K562 (cell line): ENCODE measurements at regions not wholly inside any gene's neighbourhood (a gene's known extent, or its start where the extent isn't known, plus 50 kb on each side); places are given as distances from the start of the nearest gene placed in this dataset.

Experiments used
- ATAC-seq: fragments of 200-7000 bp; cut with Tn5 transposase; 3 replicates; pipeline ENCODE4 v1.9.1; 2020; ENCODE audit warnings: moderate library complexity
- BruUV-seq: library from RNA; stranded (reverse); fragments of 400-500 nt; replicated peaks from 2 replicates; lab custom pipeline; 2021; lab: Mats Ljungman, UMichigan
- CTCF ChIA-PET: fragments of 300-600 bp; formaldehyde crosslinking; extraction: SDS; loops from one replicate; lab custom pipeline; 2021; ENCODE audit warnings: low intra/inter-chr PET ratio; lab: Yijun Ruan, JAX
- POLR2A ChIA-PET: fragments of 300-600, 350-650 bp; sonication (Branson Sonifier 250); formaldehyde crosslinking; extraction: SDS; loops from one replicate; lab custom pipeline; 2021; ENCODE audit warnings: antibody characterized with exemption, inconsistent platforms; lab: Yijun Ruan, JAX
- DNase-seq, 4 experiments: peaks; one replicate each; pipeline versions ENCODE4 v3.0.0 to v3.0.0-alpha.2; 2011 to 2018; ENCODE audit warnings: low spot score in 3 of 4, mixed read lengths in 3 of 4; ENCODE audit errors: extremely low read depth in 1 of 4
- FAIRE-seq: peaks from 2 replicates; lab custom pipeline; 2011; peaks lifted over from hg19 to GRCh38; lab: Jason Lieb, UNC
- H2AFZ ChIP-seq: 2 replicates; pipeline ENCODE4 v1.6.0; 2011; ENCODE audit warnings: low read depth, low read length, control low read depth, inconsistent platforms
- H3K27ac ChIP-seq: fragments of 200-600 bp; 3 replicates; pipeline ENCODE4 v1.8.0; 2011; ENCODE audit warnings: low read depth, mild to moderate bottlenecking, control low read depth, inconsistent platforms, low read length, moderate library complexity, mixed read lengths; ENCODE audit errors: extremely low read depth
- H3K27me3 ChIP-seq, 2 experiments: fragments of 300-600 bp in 1 of 2; 2 replicates in 1 of 2; 3 replicates in 1 of 2; pipeline versions ENCODE4 v1.6.0 to v1.8.0; 2011; ENCODE audit warnings: inconsistent platforms in 2 of 2, low read length in 2 of 2, mild to moderate bottlenecking in 1 of 2, mixed read lengths in 1 of 2, moderate library complexity in 1 of 2; ENCODE audit not compliant: control insufficient read depth in 2 of 2, insufficient read depth in 2 of 2
- H3K36me3 ChIP-seq: fragments of 300-600 bp; 3 replicates; pipeline ENCODE4 v1.8.0; 2011; ENCODE audit warnings: mild to moderate bottlenecking, low read length, inconsistent platforms; ENCODE audit not compliant: control insufficient read depth, insufficient read depth
- H3K4me1 ChIP-seq, 2 experiments: fragments of 200-600 bp in 1 of 2; replicated peaks in 1 of 2; 2 replicates in 1 of 2; 3 replicates in 1 of 2; pipeline versions ENCODE4 v1.5.1 to v1.8.0; 2011; ENCODE audit warnings: inconsistent platforms in 2 of 2, low read length in 2 of 2, mild to moderate bottlenecking in 1 of 2, mixed read lengths in 1 of 2, moderate library complexity in 1 of 2; ENCODE audit not compliant: control insufficient read depth in 2 of 2, insufficient read depth in 2 of 2
- H3K4me2 ChIP-seq: 2 replicates; pipeline ENCODE4 v1.6.1; 2011; ENCODE audit warnings: low read length, control low read depth, inconsistent platforms, mixed read lengths; ENCODE audit not compliant: insufficient read depth
- H3K4me3 ChIP-seq: fragments of 200-600 bp; sonication (generic), shearing (Covaris generic); 2 replicates; pipeline ENCODE4 v1.5.1; 2016; ENCODE audit warnings: control low read depth, inconsistent platforms
- H3K79me2 ChIP-seq: fragments of 200-600 bp; 3 replicates; pipeline ENCODE4 v1.8.0; 2011; ENCODE audit warnings: low read length, inconsistent platforms; ENCODE audit not compliant: control insufficient read depth, insufficient read depth
- H3K9ac ChIP-seq, 2 experiments: 2 replicates each; pipeline versions ENCODE4 v1.6.0 to v1.6.1; 2011; ENCODE audit warnings: low read depth in 2 of 2, low read length in 2 of 2, control low read depth in 1 of 2, inconsistent platforms in 1 of 2, mild to moderate bottlenecking in 1 of 2, mixed read lengths in 1 of 2; ENCODE audit not compliant: insufficient read depth in 1 of 2
- H3K9me1 ChIP-seq: one replicate; pipeline ENCODE4 v1.6.0; 2011; ENCODE audit warnings: inconsistent platforms, mild to moderate bottlenecking, low read length, moderate library complexity; ENCODE audit not compliant: control insufficient read depth, insufficient read depth
- H3K9me3 ChIP-seq: replicated peaks from 2 replicates; pipeline ENCODE4 v1.5.1; 2011; ENCODE audit warnings: low read depth, low read length, inconsistent platforms; ENCODE audit not compliant: control insufficient read depth, insufficient read depth
- H4K20me1 ChIP-seq: replicated peaks from 2 replicates; pipeline ENCODE4 v1.6.1; 2011; ENCODE audit warnings: low read length, inconsistent platforms, mixed read lengths; ENCODE audit not compliant: control insufficient read depth, insufficient read depth
- BHLHE40 ChIP-seq: IDR thresholded peaks from 2 replicates; pipeline ENCODE4 v1.6.1; 2011; ENCODE audit warnings: low read length, improper control_type of control experiment
- ELK1 ChIP-seq: sonication (generic); formaldehyde crosslinking; IDR thresholded peaks from 2 replicates; pipeline ENCODE4 v1.8.1; 2022; ENCODE audit warnings: missing genetic modification reagents
- GABPA ChIP-seq: fragments of 200-800 bp; sonication (Bioruptor generic); conservative IDR thresholded peaks from 2 replicates; pipeline ENCODE4 v1.6.1; 2016; ENCODE audit warnings: low read depth, missing genetic modification characterization, missing compliant biosample characterization
- GTF2E2 ChIP-seq: fragments of 200-800 bp; sonication (Bioruptor generic); IDR thresholded peaks from 2 replicates; pipeline ENCODE4 v1.6.1; 2016; ENCODE audit warnings: missing genetic modification characterization, missing compliant biosample characterization
- MEIS2 ChIP-seq: fragments of 450-650 bp; IDR thresholded peaks from 2 replicates; pipeline ENCODE4 v1.6.1; 2014; ENCODE audit warnings: mild to moderate bottlenecking; ENCODE audit not compliant: partially characterized antibody
- NUFIP1 ChIP-seq: fragments of 450-650 bp; IDR thresholded peaks from 2 replicates; pipeline ENCODE4 v1.6.1; 2018; ENCODE audit not compliant: partially characterized antibody
- SMAD1 ChIP-seq: fragments of 150-350 bp; IDR thresholded peaks from 2 replicates; pipeline ENCODE4 v1.6.1; 2014; ENCODE audit warnings: low read length, low read depth; ENCODE audit not compliant: partially characterized antibody
- SNAPC5 ChIP-seq: fragments of 250-450 bp; sonication (Bioruptor Pico); IDR thresholded peaks from 2 replicates; pipeline ENCODE4 v1.8.0; 2021; ENCODE audit warnings: moderate library complexity, mild to moderate bottlenecking, inconsistent platforms
- TEAD1 ChIP-seq, 2 experiments: fragments of 450-650 bp in 1 of 2; sonication (generic) in 1 of 2; formaldehyde crosslinking; IDR thresholded peaks; 2 replicates each; pipeline versions ENCODE4 v1.4.0 to v1.8.0; 2020 to 2022; ENCODE audit warnings: mild to moderate bottlenecking in 2 of 2, missing genetic modification reagents in 1 of 2
- TGIF2 ChIP-seq: sonication (generic); formaldehyde crosslinking; IDR thresholded peaks from 2 replicates; pipeline ENCODE4 v1.8.1; 2022; ENCODE audit warnings: mild to moderate bottlenecking, missing genetic modification reagents, moderate library complexity
- TOE1 ChIP-seq, 2 experiments: fragments of 450-650 bp in 1 of 2; sonication (generic) in 1 of 2; formaldehyde crosslinking in 1 of 2; IDR thresholded peaks; 2 replicates each; pipeline versions ENCODE4 v1.7.1 to v1.8.0; 2016 to 2022; ENCODE audit warnings: borderline replicate concordance in 2 of 2, mild to moderate bottlenecking in 2 of 2, antibody characterized with exemption in 1 of 2, inconsistent platforms in 1 of 2, low read depth in 1 of 2, missing genetic modification reagents in 1 of 2, moderate library complexity in 1 of 2
- ZNF707 ChIP-seq: fragments of 250-450 bp; sonication (Bioruptor Pico); conservative IDR thresholded peaks from 2 replicates; pipeline ENCODE4 v1.8.0; 2022; ENCODE audit warnings: inconsistent platforms, mild to moderate bottlenecking, moderate library complexity
- WGBS: fragments of 100-300 bp; shearing (Covaris generic); methylation state at CpG from one replicate; pipeline ENCODE4 v1.1.6; 2016; ENCODE audit warnings: low coverage, mixed read lengths; ENCODE audit not compliant: insufficient coverage; ENCODE audit errors: missing lambda C conversion rate; 5-methylcytosine and 5-hydroxymethylcytosine counted together
- in situ Hi-C: fragments of 300-500 bp; cut with MboI; formaldehyde crosslinking; loops from 4 replicates; pipeline ENCODE4 v1.15.0; 2018; ENCODE audit warnings: inconsistent platforms, mixed read lengths
- intact Hi-C: fragments of 100-400 bp; cut with micrococcal nuclease; formaldehyde crosslinking; loops from 2 replicates; pipeline ENCODE4 v1.14.2; 2022

DNA sequence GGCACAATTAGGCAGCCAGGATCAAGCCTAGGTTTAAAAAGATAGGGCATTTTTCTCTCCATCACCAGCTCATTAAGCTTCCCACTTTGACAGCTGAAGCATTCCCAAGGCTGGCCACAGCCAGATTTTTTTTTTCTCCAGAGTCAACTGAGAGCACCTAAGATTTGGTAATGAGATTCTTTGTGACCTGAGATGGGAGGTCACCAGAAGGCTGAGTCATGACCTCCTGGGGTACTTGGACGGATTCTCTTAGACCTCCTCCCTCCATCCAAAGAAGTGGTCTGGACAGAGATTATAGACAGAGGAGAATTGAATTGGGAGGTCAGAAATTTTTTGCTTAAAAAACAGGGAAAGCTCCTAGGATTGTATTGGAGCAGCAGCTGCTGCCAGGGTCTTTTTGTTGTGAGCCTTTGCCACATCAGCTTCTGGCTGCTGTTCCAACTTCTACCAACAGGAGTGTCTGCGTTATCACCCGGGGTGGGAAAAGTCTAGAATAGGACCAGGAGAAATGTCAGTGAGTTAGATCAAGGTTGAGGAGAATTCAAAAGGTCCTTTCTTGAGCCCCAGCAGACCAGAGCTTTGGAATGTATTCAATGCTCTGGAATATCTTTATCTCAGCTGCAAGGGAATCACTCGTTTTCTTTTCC lies 221.2 kb upstream of the N4BP1 start (continued):
- TF ChIP-seq ZNF707, result no peak
- no peak for TF ChIP-seq ELK1 (CRISPR knock-in tag)

DNA sequence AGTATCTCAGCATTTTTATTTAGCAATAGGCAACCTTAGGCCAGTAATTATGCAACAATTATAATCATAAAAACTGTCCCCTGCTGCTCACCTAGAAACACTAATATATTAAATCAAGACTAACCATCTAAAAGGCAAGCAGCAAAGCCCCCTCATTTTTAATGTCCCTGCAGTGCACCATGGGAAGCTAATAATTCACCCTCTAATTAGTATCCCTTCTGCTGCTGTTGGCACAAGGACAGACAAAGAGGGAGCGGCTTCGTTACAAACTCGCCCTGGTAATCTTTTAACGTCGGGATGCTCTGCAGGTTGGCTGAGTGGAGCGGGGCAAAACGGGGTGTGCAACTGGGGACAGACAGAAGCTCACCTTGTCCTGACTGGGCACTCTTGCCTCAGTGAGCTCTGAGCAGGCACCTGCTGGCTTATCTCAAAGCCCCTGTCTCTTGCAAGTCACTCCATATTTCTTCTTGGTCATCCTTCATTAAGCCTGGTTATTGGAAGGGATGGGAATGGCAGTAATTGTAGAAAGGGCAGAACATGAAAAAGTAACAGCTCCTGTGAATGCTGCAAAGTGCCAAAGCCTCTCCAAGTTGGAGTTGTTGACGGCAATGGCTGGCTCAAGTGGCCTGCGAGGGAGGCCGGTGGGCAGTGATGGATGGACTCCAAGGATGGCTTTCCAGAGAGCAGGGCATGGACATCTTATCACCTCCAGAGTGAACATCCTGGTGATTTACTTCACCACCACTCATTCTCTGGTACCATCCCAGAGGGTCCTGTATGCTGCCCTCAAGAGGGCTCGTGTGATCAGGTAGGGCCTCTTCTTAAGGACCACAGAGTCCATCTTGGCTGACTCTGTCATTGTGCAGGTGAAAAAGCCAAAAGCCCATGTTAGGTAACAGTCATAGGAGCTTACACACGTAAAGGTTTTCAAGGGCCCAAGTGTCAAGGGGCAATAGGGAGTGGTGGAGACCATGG lies 219.6 kb upstream of the N4BP1 start:
- 0% methylated on average over 12 of the region's 12 CpGs for WGBS
- in situ Hi-C loops, result no loop called here
- no peak overlapping the region for H3K9ac ChIP-seq
- ChIA-PET POLR2A (interaction anchor here (0.8 kb wide), 1 partner anchor 8 kb away, joined by 3 read pairs; no protein-coding TSS in a partner anchor), CTCF (no interaction called here)
- no peak overlapping the region for H3K4me3 ChIP-seq
- H3K27me3 ChIP-seq, result no peaks in the 10 kb centered on the region
- no TSS peak for BruUV-seq
- no peaks in the 10 kb centered on the region for H3K79me2 ChIP-seq
- intact Hi-C loops, result no loop called here
- no peaks in the 10 kb centered on the region for H3K36me3 ChIP-seq
- FAIRE-seq (no peak), DNase-seq (no peak), ATAC-seq (no peak)
- H2AFZ ChIP-seq, result no peak overlapping the region
- no peaks in the 10 kb centered on the region for H3K4me1 ChIP-seq
- no peaks in the 10 kb centered on the region for H3K9me1 ChIP-seq
- H4K20me1 ChIP-seq, result no peaks in the 10 kb centered on the region; the same call in 1 of the 2 replicates
- H3K4me2 ChIP-seq, result no peak overlapping the region
- TF ChIP-seq SMAD1 (no peak), TEAD1 (CRISPR knock-in tag; IDR thresholded peaks at IDR 0.05) (no peak), NUFIP1 (no peak), BHLHE40 (no peak), GTF2E2 (tag) (no peak), MEIS2 (no peak), GABPA (tag) (no peak), SNAPC5 (CRISPR knock-in tag) (no peak), TOE1 (IDR thresholded peaks at IDR 0.05; ENCODE audit: borderline replicate concordance) (no peak), TOE1 (CRISPR knock-in tag; IDR thresholded peaks at IDR 0.05; ENCODE audit: borderline replicate concordance, low read depth) (no peak), TGIF2 (CRISPR knock-in tag) (no peak)
- no peak overlapping the region for H3K27ac ChIP-seq
- H3K9me3 ChIP-seq, result no peaks in the 10 kb centered on the region
